PC-9 (cell line): ENCODE measurements at regions not wholly inside any gene's neighbourhood (a gene's known extent, or its start where the extent isn't known, plus 50 kb on each side); places are given as distances from the start of the nearest gene placed in this dataset.

ENCODE experiments used
- BruUV-seq: library from RNA; stranded (reverse); fragments of 400-500 nt; replicated peaks from 2 replicates; lab custom pipeline; 2021; lab: Mats Ljungman, UMichigan
- CTCF ChIA-PET: fragments of 300-600 bp; sonication (Branson Sonifier 250); formaldehyde crosslinking; loops from one replicate; lab custom pipeline; 2022; ENCODE audit warnings: antibody characterized with exemption; lab: Charles Lee
- POLR2A ChIA-PET: fragments of 300-600 bp; sonication (Branson Sonifier 250); formaldehyde crosslinking; loops from one replicate; lab custom pipeline; 2022; ENCODE audit warnings: antibody characterized with exemption; ENCODE audit not compliant: unreplicated experiment; lab: Charles Lee
- DNase-seq, 2 experiments: peaks; one replicate each; pipeline versions ENCODE4 v3.0.0 to v3.0.0-alpha.2; 2015 to 2022; ENCODE audit warnings: mixed read lengths in 1 of 2
- H2AFZ ChIP-seq: fragments of 200-600 bp; sonication (generic); 2 replicates; pipeline ENCODE4 v1.8.1; 2017; ENCODE audit warnings: antibody characterized with exemption
- H3F3A ChIP-seq: fragments of 200-600 bp; sonication (generic); 2 replicates; pipeline ENCODE4 v1.8.1; 2017; ENCODE audit warnings: antibody characterized with exemption, mild to moderate bottlenecking, low read depth; ENCODE audit not compliant: insufficient read depth
- H3K27ac ChIP-seq: fragments of 200-600 bp; sonication (generic); 2 replicates; pipeline ENCODE4 v1.6.1; 2016; ENCODE audit warnings: mixed run types
- H3K27me3 ChIP-seq: fragments of 200-600 bp; sonication (generic); 2 replicates; pipeline ENCODE4 v1.6.1; 2016; ENCODE audit warnings: low read depth, mixed run types; ENCODE audit not compliant: insufficient read depth
- H3K36me3 ChIP-seq: fragments of 200-600 bp; sonication (generic); 2 replicates; pipeline ENCODE4 v1.6.1; 2016; ENCODE audit warnings: low read depth, mixed run types
- H3K4me1 ChIP-seq: fragments of 200-600 bp; sonication (generic); replicated peaks from 2 replicates; pipeline ENCODE4 v1.6.1; 2016; ENCODE audit warnings: mixed run types; ENCODE audit not compliant: insufficient read depth
- H3K4me2 ChIP-seq: fragments of 200-600 bp; sonication (generic); 2 replicates; pipeline ENCODE4 v1.6.1; 2017; ENCODE audit warnings: mixed run types
- H3K4me3 ChIP-seq: fragments of 200-600 bp; sonication (generic); 2 replicates; pipeline ENCODE4 v1.6.1; 2016; ENCODE audit warnings: mixed run types
- H3K79me2 ChIP-seq: fragments of 200-600 bp; sonication (generic); 2 replicates; pipeline ENCODE4 v1.6.1; 2017; ENCODE audit warnings: low read depth, mixed run types
- H3K9me2 ChIP-seq: fragments of 200-600 bp; sonication (generic); 2 replicates; pipeline ENCODE4 v1.8.1; 2017; ENCODE audit warnings: mild to moderate bottlenecking; ENCODE audit not compliant: insufficient read depth
- H3K9me3 ChIP-seq: fragments of 200-600 bp; sonication (generic); 2 replicates; pipeline ENCODE4 v1.8.1; 2016; ENCODE audit warnings: low read depth; ENCODE audit not compliant: insufficient read depth
- H4K20me1 ChIP-seq: fragments of 200-600 bp; sonication (generic); 2 replicates; pipeline ENCODE4 v1.8.1; 2017; ENCODE audit not compliant: insufficient read depth
- EZH2 ChIP-seq: fragments of 200-600 bp; sonication (generic); IDR thresholded peaks from 2 replicates; pipeline ENCODE4 v1.8.0; 2017; ENCODE audit warnings: antibody characterized with exemption, low read depth
- intact Hi-C: fragments of 100-400 bp; cut with micrococcal nuclease; formaldehyde crosslinking; loops from one replicate; pipeline ENCODE4 v1.10.0; 2022; ENCODE audit not compliant: unreplicated experiment
- TF ChIP-seq, protein P1 (sequence below): fragments of 200-600 bp; sonication (generic); conservative IDR thresholded peaks from 2 replicates; pipeline ENCODE4 v1.6.1; 2017; ENCODE audit warnings: mixed run types, antibody characterized with exemption, mild to moderate bottlenecking, moderate library complexity

- no peaks in the 10 kb centered on the region for H3K79me2 ChIP-seq
- no peak overlapping the region for H3K27ac ChIP-seq
- ChIA-PET POLR2A (no interaction called here), CTCF (no interaction called here)
- no TSS peak for BruUV-seq
- H3K4me2 ChIP-seq = no peak overlapping the region
- no peak overlapping the region for H3K4me3 ChIP-seq
- no peak overlapping the region for H2AFZ ChIP-seq
- DNase-seq = no peak
- no peaks in the 10 kb centered on the region for H3K9me2 ChIP-seq
- H3K9me3 ChIP-seq = no peaks in the 10 kb centered on the region
- intact Hi-C loops = no loop called here
- no peaks in the 10 kb centered on the region for H3K27me3 ChIP-seq
- TF ChIP-seq, protein P1, sequence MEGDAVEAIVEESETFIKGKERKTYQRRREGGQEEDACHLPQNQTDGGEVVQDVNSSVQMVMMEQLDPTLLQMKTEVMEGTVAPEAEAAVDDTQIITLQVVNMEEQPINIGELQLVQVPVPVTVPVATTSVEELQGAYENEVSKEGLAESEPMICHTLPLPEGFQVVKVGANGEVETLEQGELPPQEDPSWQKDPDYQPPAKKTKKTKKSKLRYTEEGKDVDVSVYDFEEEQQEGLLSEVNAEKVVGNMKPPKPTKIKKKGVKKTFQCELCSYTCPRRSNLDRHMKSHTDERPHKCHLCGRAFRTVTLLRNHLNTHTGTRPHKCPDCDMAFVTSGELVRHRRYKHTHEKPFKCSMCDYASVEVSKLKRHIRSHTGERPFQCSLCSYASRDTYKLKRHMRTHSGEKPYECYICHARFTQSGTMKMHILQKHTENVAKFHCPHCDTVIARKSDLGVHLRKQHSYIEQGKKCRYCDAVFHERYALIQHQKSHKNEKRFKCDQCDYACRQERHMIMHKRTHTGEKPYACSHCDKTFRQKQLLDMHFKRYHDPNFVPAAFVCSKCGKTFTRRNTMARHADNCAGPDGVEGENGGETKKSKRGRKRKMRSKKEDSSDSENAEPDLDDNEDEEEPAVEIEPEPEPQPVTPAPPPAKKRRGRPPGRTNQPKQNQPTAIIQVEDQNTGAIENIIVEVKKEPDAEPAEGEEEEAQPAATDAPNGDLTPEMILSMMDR = no peak
- no peak for TF ChIP-seq EZH2
- no peaks in the 10 kb centered on the region for H3K4me1 ChIP-seq
- H3K36me3 ChIP-seq = no peaks in the 10 kb centered on the region
- H4K20me1 ChIP-seq = no peaks in the 10 kb centered on the region
- no peaks in the 10 kb centered on the region for H3F3A ChIP-seq
Observed at GRCh38 chr2:67825476-67825875, 237.3 kb downstream of the C1D start.

DNA sequence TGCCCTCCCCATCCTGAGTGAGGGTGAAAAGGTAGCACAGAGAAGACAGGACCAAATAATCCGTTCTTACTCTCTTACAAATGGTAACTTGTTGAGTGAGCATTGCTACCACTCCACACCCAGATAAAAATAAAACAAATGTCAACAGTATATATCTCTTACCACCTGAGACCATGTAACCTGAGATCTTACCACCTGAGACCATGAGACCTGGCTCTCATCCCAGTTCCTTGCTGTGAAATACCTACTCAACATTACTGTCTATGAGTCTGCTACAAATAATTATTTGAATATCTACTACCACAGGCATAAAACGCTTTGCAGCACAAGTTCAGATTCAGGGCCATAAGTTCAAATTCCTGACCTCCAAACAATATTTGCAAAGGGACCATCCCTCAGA, 234.7 kb downstream of the C1D start:
- DNase-seq = no peak
- ChIA-PET POLR2A (no interaction called here), CTCF (no interaction called here)
- Histone ChIP-seq H2AFZ (no peak overlapping the region), H3K36me3 (no peaks in the 10 kb centered on the region), H3K4me1 (no peaks in the 10 kb centered on the region), H4K20me1 (no peaks in the 10 kb centered on the region), H3K9me2 (no peaks in the 10 kb centered on the region), H3K79me2 (no peaks in the 10 kb centered on the region), H3K4me2 (no peak overlapping the region), H3F3A (no peaks in the 10 kb centered on the region), H3K4me3 (no peak overlapping the region), H3K9me3 (no peaks in the 10 kb centered on the region), H3K27ac (no peak overlapping the region), H3K27me3 (no peaks in the 10 kb centered on the region)
- intact Hi-C loops = no loop called here
- BruUV-seq = no TSS peak
- TF ChIP-seq, protein P1 = no peak
- TF ChIP-seq EZH2 = no peak

DNA sequence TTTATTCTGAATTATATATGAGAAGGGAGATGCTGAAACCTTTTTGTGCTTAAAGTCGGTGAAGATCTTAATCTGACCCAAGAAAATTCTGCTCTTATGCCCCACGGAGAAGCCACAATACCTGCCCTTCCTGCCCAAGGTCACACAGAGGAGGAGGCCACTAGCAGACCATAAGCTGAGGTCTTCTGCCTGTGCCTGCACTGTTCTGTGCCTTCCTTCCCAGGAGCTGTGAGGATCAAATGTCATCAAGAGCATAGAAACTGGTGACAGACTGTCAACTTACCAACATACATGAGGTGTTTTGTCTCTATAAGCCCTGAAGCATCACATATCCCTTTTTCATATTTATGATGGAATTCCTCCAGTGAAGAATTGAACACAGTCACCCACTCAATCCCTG, 233.3 kb downstream of the C1D start:
- TF ChIP-seq EZH2 = no peak
- TF ChIP-seq, protein P1 = no peak
- BruUV-seq = no TSS peak
- ChIA-PET CTCF (no interaction called here), POLR2A (no interaction called here)
- DNase-seq = no peak
- Histone ChIP-seq H3F3A (no peaks in the 10 kb centered on the region), H4K20me1 (no peaks in the 10 kb centered on the region), H3K79me2 (no peaks in the 10 kb centered on the region), H3K9me3 (no peaks in the 10 kb centered on the region), H3K9me2 (no peaks in the 10 kb centered on the region), H2AFZ (no peak overlapping the region), H3K36me3 (no peaks in the 10 kb centered on the region), H3K4me3 (no peak overlapping the region), H3K4me1 (no peaks in the 10 kb centered on the region), H3K27me3 (no peaks in the 10 kb centered on the region), H3K27ac (no peak overlapping the region), H3K4me2 (no peak overlapping the region)
- intact Hi-C loops = no loop called here
